ENCODE measurements at regions not wholly inside any gene's neighbourhood (a gene's known extent, or its start where the extent isn't known, plus 50 kb on each side); places are given as distances from the start of the nearest gene placed in this dataset.
"Not testable (repeated sequence)": the region's sequence is repeated elsewhere in the genome, so short reads cannot be mapped to it uniquely, and the experiment has no call there.

DNA sequence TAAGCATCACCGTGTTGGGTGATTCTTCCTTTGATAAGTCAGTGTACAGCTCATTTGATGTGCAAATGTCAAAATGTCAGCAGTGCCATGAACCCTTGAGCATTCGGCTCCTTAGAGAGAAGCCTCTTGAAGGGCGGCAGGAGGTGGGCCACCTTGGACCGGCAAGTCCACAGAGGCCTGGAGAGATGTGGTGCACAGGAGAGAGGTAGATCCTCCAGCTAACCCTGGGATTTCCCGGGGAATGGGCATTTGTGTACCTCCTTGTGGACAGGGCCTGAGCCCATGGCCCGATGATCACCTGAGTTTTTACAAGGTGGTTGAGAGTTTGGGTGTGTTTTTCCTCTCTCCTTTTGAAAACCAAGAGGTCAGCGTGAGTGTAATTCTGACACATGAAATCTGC lies 133.2 kb upstream of the RCN1 start:
- no peak for DNase-seq (ENCODE audit: low read depth)

DNA sequence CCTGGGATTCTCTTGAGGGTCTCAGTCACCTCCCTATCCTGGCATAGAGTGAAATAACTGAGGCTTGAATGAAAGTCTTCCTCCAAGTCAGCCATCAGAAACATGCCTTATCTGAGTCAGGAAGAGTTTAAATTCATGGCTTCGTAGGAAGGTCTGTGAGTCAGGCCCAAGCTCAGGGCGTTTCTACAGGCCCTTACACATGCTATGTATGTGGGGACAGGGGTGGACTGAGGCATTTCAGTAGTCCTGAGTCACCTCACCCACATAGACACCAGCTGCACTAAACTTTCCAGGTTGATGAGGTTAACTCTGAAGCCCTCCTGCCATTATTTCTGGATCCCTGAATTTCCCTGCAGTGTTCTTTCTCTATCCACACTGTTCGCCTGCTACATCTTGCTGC lies 134.6 kb upstream of the RCN1 start:
- DNase-seq (ENCODE audit: low read depth): no peak

DNA sequence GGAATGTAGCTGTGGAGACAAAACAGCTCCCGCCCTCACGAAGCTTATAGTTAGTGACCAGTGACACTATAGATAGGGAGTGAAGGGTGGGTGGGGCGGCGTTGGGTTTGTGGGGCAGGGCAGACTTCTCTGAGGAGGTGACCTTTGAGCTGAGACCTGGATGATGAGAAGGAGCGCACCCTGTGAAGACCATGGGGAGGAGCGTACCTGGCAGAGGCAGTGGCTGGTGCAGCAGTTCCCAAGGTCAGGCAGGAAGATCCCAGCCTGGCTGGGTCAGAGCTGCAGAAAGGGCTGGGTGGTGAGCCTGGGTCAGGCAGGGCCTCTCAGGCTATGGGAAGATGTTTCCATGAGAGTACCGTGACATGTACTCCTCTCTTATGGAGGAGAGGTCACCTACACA lies 135.0 kb upstream of the RCN1 start:
- DNase-seq (ENCODE audit: low read depth): no peak

DNA sequence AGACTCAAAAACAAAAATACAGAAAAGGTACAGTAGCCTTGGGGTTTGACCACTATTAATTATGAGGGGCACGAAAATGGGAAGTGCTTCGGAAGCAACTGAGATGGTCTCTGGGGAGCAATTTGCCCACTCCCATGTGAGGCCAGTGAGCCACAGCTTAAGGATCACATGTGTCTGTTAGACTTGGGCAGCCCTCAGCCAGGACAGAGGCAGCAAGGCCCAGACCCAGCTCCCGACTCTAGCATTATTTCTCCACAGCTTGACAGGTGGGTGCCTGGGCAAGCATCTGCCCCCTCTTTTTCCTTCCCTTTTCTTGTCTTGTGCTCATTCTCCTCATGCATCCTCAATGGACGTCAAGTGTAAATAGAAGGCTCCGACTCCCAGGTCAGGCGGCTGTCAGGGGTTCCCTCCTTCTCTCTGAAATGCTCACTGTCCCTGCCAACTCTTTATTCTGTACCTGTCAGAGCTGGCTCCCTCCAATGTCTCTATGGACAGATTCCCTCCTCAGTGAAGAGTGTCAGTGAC lies 137.0 kb upstream of the RCN1 start:
- no peak for DNase-seq (ENCODE audit: low read depth)

DNA sequence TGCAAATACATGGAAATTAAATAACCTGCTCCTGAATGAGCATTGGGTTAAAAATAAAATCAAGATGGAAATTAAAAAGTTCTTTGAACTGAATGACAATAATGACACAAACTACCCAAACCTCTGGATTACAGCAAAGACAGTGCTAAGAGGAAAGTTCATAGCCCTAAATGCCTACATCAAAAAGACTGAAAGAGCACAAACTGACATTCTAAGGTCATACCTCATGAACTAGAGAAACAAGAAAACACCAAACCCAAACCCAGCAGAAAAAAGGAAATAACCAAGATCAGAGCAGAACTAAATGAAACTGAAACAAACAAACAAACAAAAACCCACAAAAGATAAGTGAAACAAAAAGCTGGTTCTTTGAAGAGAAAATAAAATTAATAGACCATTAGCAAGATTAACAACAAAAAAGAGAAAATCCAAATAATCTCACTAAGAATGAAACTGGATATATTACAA lies 138.6 kb upstream of the PAX6 start:
- not testable (repeated sequence) for DNase-seq (ENCODE audit: low read depth)

DNA sequence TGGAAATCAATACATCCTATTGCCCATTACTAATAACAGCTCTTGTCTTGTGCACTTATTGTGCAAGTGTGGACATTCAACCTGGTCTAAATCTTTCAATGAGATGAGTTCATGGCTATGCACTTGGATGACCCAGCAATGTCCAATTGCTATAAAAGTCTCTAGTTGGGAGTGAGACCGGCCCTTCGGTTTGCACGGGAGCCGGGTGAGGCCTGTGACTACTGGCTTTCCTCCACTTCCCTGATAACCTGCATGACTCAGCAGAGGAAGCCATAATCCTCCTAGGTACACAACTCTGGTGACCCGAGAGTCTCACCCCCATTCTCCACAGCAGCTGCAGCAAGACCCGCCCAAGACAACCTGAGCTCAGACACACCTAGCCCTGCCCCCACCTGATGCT lies 135.9 kb upstream of the PAX6 start:
- DNase-seq (ENCODE audit: low read depth): no peak

DNA sequence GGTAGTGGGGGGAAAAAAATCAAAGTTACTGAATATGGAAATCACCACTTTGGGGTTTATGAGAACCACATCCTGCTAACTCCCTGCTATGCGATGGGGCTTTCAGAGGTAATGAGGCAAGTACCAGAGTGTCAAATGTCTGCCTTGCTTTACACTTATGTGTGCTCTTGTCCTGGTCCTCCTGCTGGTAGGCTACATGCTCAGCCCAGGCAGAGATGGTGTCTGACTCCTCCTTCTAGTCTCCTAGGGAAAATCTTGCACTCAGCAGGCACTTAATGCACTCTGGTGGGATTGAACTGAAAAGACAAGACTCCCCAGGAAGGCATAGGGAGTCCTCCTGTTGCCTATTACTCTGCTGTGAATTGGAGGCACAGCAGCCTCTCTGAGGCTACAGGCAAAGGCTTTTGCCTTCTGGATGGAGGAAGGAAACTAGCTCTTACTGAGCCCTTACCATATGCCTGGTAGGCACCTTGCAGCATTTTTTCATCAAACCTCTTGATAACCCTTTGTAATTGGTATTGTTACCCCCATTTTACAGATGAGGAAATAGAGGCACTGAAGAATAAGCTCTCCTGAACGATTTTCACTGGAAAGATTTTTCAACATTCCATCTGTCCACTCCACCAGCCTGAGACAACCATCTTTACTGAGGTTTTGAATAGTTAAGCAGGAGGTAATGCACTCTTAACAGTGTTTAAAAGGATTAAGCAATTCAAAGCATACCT lies 132.1 kb upstream of the PAX6 start:
- DNase-seq (ENCODE audit: low read depth): no peak

DNA sequence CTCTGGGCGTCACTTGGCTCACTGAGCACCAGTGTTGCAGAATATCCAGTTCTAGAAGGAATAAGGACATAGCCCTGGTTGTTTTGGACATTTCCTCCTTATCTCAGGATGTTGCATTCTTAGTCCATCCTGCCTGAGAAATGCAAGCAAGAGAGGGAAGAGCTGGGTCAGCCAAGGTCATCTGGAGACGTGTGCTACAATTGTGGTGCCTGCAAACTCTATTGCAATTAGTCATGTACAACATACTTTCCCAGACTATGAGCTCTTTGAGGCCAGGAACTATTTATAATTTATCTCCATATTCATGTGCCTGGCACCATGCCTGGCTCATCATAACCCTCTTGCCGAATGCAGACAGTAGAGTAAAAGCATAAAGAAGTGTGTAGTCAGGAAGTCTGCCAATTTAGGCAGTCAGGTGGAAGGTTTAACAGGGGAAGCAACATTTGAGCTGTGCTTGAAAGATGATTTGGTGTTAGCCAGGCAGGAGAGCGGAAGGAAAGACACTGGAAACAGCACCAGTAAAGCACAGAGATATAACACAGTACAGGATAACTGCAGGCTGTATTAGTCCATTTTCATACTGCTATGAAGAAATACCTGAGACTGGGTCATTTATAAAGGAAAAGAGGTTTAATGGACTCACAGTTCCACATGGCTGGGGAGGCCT lies 129.4 kb upstream of the PAX6 start:
- DNase-seq (ENCODE audit: low read depth): no peak

DNA sequence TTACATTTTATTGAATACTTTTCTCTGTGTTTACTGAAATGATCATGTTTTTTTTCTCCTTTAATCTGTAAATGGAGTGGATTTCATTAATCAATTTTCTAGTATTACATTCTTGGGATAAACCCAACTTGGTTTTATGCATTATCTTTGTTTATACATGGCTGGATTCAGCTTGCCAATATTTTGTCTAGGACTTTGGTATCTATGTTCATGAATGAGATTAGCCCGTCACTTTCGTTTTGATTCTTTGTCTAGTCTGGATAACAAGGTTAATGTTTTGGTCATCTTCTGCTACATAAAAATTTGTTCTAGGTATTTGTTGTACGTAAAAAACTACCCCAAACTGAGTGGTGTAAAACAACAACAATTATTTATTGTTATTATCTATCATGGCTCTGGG lies 127.9 kb upstream of the PAX6 start:
- DNase-seq (ENCODE audit: low read depth): no peak

GRCh38 chr11:31936312-31936711 lies 125.2 kb upstream of the PAX6 start:
- DNase-seq (ENCODE audit: low read depth): no peak

- DNase-seq (ENCODE audit: low read depth): no peak
These were observed 121.8 kb upstream of the PAX6 start for GRCh38 chr11:31932879-31933278.

DNA sequence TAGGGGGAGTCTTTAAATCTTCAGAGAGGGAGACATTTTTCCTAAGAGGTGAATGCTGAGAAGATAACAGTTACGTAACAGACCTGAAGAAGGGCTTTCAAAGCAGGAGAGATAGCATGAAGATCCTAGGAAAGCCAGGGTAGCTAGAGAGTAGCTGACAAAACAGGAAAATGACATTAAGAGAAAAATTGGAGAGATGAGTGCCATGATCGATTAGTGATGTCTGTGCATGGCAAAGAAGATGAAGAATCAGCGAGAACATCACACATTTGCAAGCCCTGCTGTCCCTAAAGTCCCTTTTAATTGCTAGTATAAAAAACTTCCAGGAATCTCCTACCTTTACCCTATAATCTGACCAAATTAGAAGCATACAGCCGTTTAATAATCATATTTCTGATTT lies 116.9 kb upstream of the PAX6 start:
- DNase-seq (ENCODE audit: low read depth): no peak

DNA sequence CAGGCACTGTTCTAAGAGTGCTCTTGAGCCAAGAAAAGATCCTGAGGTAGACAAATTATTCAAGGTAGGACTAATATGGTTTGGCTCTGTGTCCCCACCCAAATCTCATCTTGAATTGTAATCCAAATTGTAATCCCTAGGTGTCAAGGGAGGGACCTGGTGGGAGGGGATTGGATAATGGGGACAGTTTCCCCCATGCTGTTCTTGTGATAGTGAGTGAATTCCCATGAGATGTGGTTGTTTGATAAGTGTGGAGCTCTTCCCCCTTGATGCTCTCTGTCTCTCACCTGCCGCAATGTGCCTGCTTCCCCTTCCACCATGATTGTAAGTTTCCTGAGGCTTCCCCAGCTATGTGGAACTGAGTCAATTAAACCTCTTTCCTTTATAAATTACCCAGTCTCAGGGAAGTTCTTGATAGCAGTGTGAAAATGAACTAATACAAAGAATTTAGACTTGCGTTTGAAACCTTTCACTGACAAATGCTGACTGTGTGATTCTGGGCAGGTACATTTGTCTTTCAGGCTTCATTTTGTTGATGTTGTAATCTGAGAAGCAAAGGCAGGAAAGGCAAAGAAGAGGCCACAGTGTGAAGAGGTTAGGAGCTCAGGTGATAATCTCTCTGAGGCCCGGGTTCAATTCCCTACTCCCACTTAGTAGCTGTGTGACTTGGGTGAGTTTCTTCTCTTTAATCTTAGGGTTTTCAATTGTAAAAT lies 115.8 kb upstream of the PAX6 start:
- DNase-seq (ENCODE audit: low read depth): no peak

DNA sequence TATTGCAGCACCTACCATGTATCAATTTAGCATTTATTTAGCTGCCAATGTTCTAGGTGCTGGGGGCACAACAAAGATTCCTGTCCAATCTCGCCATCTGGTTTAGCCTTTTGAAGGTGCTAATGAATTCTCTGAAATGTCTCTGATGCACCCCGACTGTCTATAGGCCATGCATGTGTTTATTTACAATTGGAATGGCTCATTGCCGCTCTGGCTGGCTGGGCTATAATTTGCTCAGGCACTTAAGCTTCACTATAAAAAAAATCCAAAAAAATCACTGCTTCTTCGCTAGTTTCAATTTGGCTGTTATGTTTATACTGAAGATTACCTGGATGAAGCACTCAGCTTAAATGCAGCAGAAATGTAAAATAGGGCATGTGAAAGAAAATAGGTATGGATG lies 115.0 kb upstream of the PAX6 start:
- no peak for DNase-seq (ENCODE audit: low read depth)

DNA sequence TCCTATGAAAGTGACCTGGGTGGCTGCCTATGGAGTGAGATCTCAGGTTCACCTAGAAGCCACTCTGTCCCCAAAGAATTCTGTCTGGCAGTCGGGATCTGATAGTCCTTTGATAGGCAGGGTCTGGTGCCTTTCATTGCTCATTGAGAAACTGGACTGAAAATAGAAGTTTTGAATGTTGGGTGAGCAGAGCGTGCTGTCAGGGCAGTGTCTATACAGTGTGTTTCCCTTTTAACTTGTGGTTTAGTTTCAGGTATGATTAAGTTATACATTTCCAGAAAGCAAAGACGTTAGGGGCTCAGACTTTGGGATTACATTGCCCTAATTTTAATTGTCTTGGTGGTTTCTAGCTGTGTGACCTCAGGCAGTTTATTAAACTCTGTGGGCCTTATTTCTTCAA lies 111.3 kb upstream of the PAX6 start:
- no peak for DNase-seq (ENCODE audit: low read depth)

DNA sequence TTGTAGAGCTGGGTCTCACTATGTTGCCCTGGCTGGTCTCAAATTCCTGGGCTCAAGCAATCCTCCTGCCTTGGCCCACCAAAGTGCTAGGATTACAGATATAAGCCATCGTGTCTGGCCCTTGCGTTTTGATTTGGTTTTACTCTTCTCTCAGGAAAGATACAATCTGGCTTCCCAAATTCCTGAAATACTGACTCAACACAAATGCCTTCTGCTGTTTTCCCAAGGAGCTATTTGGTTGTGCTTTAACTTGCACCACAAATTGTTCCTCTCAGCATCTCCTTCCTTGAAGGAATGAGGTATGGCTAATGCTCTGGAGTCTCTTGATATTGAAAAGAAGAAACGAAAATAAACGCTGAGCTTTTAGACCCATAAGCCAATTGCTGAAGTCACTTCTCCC lies 110.0 kb upstream of the PAX6 start:
- DNase-seq (ENCODE audit: low read depth): no peak

DNA sequence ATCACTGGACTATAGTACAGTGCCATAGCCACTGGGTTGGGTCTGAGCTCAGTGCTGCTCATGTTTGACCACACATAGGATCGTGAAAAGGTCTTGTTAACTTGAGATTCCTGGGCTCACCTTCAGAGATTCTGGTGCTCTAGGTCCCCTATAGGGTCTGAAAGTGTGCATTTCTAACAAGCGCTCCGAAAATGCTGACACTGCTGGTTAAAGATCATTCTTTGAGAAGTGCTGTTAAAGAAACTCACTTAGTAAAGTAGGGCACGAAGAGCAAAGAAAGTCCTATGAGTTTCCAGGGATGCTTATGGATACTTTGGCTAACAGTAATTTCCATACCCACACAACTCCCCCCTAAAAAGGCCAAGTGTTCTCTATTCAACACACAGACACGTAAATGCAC lies 108.1 kb upstream of the PAX6 start:
- DNase-seq (ENCODE audit: low read depth): no peak

DNA sequence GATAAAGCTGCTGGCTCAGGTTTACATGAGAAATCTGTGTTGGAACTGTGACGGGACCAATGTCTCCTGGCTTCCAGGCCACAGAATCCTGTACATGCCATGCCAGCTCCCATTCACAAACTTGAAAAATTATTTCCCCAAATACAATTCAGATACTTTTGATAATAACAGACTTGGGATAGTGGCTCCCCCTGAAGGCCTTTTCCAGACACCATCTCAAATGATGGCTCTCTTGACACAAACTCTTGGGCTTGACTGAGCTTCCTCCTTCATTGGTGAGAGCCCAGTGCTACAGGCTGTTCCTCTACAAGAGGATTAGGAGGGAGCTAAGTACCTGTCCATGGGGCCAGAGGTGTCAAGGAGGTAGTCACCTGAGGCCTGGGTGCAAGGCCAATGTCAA lies 104.7 kb upstream of the PAX6 start:
- no peak for DNase-seq (ENCODE audit: low read depth)

- DNase-seq (ENCODE audit: low read depth): no peak
These were observed 102.9 kb upstream of the PAX6 start for GRCh38 chr11:31913985-31914384.

DNA sequence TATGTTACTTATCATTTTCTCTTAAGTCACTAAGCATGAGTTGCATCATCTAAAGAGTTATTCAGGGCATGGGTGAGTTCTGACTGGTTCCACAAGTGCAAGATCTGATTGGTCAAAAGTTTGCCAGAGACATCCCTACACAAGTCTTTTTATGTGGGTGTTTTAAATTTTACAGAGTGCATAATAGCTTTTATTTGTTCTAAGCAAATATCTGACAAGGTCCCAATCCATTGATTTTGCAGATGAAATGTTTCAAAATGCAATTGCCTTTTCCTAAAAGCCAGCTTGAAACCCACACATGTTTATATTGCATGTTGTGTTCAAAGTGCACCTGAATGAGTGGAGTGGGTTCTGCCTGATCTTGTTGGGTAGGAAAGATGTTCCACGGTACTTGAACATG lies 101.7 kb upstream of the PAX6 start:
- DNase-seq (ENCODE audit: low read depth): no peak

- no peak for DNase-seq (ENCODE audit: low read depth)
These were observed 99.9 kb upstream of the PAX6 start for GRCh38 chr11:31910950-31911576.

- no peak for DNase-seq (ENCODE audit: low read depth)
These were observed 92.3 kb upstream of the PAX6 start for GRCh38 chr11:31903225-31904074.

All from stimulated activated CD8-positive, alpha-beta memory T cell treated with anti-CD3 and anti-CD28 coated beads, Interleukin-7, amount 100 ng/mL, for 24 hours (primary cell).